Type B pancreatic cell (in vitro differentiated cells): ENCODE measurements at regions not wholly inside any gene's neighbourhood (a gene's known extent, or its start where the extent isn't known, plus 50 kb on each side); places are given as distances from the start of the nearest gene placed in this dataset.

Experiments
- DNase-seq: peaks from one replicate; pipeline ENCODE4 v3.0.0; 2021; ENCODE audit warnings: mixed read lengths; ENCODE audit not compliant: unreplicated experiment; ENCODE audit errors: extremely low spot score
- H3K27ac Mint-ChIP-seq: 2 replicates; pipeline ENCODE4 v1.8.0; 2021; ENCODE audit warnings: mild to moderate bottlenecking, mixed read lengths
- H3K27me3 Mint-ChIP-seq: 2 replicates; pipeline ENCODE4 v1.8.0; 2021; ENCODE audit warnings: mixed read lengths
- H3K36me3 Mint-ChIP-seq: 2 replicates; pipeline ENCODE4 v1.8.0; 2021; ENCODE audit warnings: mixed read lengths
- H3K4me1 Mint-ChIP-seq: one replicate; pipeline ENCODE4 v1.8.0; 2021; ENCODE audit warnings: mixed read lengths; ENCODE audit not compliant: unreplicated experiment
- H3K4me3 Mint-ChIP-seq: 2 replicates; pipeline ENCODE4 v1.8.0; 2021; ENCODE audit warnings: mild to moderate bottlenecking, mixed read lengths
- H3K9me3 Mint-ChIP-seq: 2 replicates; pipeline ENCODE4 v1.8.0; 2021; ENCODE audit warnings: mixed read lengths
- TF ChIP-seq, protein P1 (sequence below): fragments of 200-600 bp; sonication (generic); conservative IDR thresholded peaks from 2 replicates; pipeline ENCODE4 v1.5.0; 2021; ENCODE audit warnings: antibody characterized with exemption, mild to moderate bottlenecking

- Mint-ChIP-seq H3K27me3 (no peaks in the 10 kb centered on the region), H3K4me3 (no peak overlapping the region), H3K36me3 (no peaks in the 10 kb centered on the region), H3K4me1 (no peaks in the 10 kb centered on the region), H3K27ac (no peak overlapping the region), H3K9me3 (no peaks in the 10 kb centered on the region)
- TF ChIP-seq, protein P1, sequence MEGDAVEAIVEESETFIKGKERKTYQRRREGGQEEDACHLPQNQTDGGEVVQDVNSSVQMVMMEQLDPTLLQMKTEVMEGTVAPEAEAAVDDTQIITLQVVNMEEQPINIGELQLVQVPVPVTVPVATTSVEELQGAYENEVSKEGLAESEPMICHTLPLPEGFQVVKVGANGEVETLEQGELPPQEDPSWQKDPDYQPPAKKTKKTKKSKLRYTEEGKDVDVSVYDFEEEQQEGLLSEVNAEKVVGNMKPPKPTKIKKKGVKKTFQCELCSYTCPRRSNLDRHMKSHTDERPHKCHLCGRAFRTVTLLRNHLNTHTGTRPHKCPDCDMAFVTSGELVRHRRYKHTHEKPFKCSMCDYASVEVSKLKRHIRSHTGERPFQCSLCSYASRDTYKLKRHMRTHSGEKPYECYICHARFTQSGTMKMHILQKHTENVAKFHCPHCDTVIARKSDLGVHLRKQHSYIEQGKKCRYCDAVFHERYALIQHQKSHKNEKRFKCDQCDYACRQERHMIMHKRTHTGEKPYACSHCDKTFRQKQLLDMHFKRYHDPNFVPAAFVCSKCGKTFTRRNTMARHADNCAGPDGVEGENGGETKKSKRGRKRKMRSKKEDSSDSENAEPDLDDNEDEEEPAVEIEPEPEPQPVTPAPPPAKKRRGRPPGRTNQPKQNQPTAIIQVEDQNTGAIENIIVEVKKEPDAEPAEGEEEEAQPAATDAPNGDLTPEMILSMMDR: no peak
- DNase-seq: no peak
Observed at GRCh38 chr2:188916736-188917135, 57.4 kb upstream of the COL3A1 start.

DNA sequence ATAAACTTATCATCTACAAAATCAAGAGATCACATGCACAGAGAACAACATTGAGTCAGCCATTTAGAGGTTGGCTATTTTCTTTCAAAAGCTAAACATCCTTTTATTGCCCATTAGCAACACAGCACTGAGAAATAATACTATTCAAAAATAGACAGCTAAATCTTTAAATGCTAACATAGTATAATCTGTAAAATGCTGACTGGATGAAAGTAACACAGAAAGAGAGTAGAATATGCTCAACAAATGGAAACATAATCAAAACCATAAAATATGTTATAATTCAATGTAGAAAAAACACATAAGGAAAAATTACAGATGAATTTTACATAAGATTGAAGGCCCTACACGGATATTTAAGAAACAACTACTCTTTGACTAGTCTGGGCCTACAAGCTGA lies 56.5 kb upstream of the COL3A1 start:
- H3K4me1 Mint-ChIP-seq: no peaks in the 10 kb centered on the region
- TF ChIP-seq, protein P1: no peak
- no peak for DNase-seq
- H3K27ac Mint-ChIP-seq: no peak overlapping the region
- H3K9me3 Mint-ChIP-seq: no peaks in the 10 kb centered on the region
- H3K4me3 Mint-ChIP-seq: no peak overlapping the region
- no peaks in the 10 kb centered on the region for H3K27me3 Mint-ChIP-seq
- no peaks in the 10 kb centered on the region for H3K36me3 Mint-ChIP-seq

GRCh38 chr2:188919824-188920223 lies 54.3 kb upstream of the COL3A1 start:
- Mint-ChIP-seq H3K4me3 (no peak overlapping the region), H3K27me3 (no peaks in the 10 kb centered on the region), H3K36me3 (no peaks in the 10 kb centered on the region), H3K9me3 (no peaks in the 10 kb centered on the region), H3K27ac (no peak overlapping the region), H3K4me1 (no peaks in the 10 kb centered on the region)
- DNase-seq: no peak
- TF ChIP-seq, protein P1: no peak

DNA sequence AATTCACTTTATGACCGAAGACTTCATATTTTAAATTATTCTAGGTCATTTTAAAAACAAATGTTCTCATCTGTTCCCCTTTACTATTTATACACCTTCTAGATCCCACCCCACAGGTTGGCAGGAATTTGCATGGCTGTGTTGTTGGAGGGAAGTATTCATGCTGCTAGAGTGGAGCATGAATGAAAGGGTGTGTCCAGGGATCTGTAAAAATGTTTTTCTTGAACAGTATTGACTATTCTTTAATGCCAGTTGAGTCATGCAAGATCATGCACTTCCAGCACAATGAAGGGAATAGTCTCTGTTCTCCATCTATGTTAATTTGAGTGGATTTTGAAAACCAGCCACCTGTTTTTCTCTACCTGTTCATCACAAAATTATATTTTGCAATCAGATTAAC lies 52.0 kb upstream of the COL3A1 start:
- H3K9me3 Mint-ChIP-seq: peaks cover 5% of the 10 kb centered on the region
- H3K36me3 Mint-ChIP-seq: no peaks in the 10 kb centered on the region
- H3K4me1 Mint-ChIP-seq: no peaks in the 10 kb centered on the region
- H3K27ac Mint-ChIP-seq: no peak overlapping the region
- H3K4me3 Mint-ChIP-seq: no peak overlapping the region
- DNase-seq: no peak
- TF ChIP-seq, protein P1: no peak
- H3K27me3 Mint-ChIP-seq: no peaks in the 10 kb centered on the region
